Right atrium auricular region (tissue), 2 donors: ENCODE measurements at regions not wholly inside any gene's neighbourhood (a gene's known extent, or its start where the extent isn't known, plus 50 kb on each side); places are given as distances from the start of the nearest gene placed in this dataset.

Experiments
- DNase-seq: peaks from one replicate; pipeline ENCODE4 v3.0.0-alpha.2; 2019; ENCODE audit warnings: low spot score
- H3K27ac ChIP-seq, 2 donors: fragments of 200-600 bp; sonication (generic); 1 replicate in 1 of 2; 2 replicates in 1 of 2; pipeline ENCODE4 v1.5.1; 2016 to 2019
- H3K27me3 ChIP-seq, 2 donors: fragments of 200-600 bp; sonication (generic); one replicate each; pipeline versions ENCODE4 v1.5.1 to v1.6.0; 2017 to 2019
- H3K36me3 ChIP-seq: fragments of 200-600 bp; sonication (generic); one replicate; pipeline ENCODE4 v1.5.1; 2016
- H3K4me1 ChIP-seq, 2 donors: fragments of 200-600 bp; sonication (generic); one replicate each; pipeline versions ENCODE4 v1.5.1 to v1.6.0; 2017 to 2019
- H3K4me3 ChIP-seq, 2 donors: fragments of 200-600 bp; sonication (generic); 1 replicate in 1 of 2; 2 replicates in 1 of 2; pipeline ENCODE4 v1.5.1; 2017 to 2019; ENCODE audit warnings: mild to moderate bottlenecking in 1 of 2, moderate library complexity in 1 of 2
- H3K9me3 ChIP-seq, 2 donors: fragments of 200-600 bp; sonication (generic); one replicate each; pipeline ENCODE4 v1.5.1; 2019
- CTCF ChIP-seq, 2 donors: fragments of 200-600 bp; sonication (generic); IDR thresholded peaks; one replicate each; pipeline ENCODE4 v1.5.1; 2019; ENCODE audit warnings: antibody characterized with exemption in 2 of 2

- no peak for DNase-seq
- H3K4me1 ChIP-seq, result no peaks in the 10 kb centered on the region
- no peaks in the 10 kb centered on the region for H3K9me3 ChIP-seq
- no peaks in the 10 kb centered on the region for H3K36me3 ChIP-seq
- no peak overlapping the region for H3K4me3 ChIP-seq
- TF ChIP-seq CTCF (IDR thresholded peaks at IDR 0.05), result no peak
- no peaks in the 10 kb centered on the region for H3K27me3 ChIP-seq
- no peak overlapping the region for H3K27ac ChIP-seq
These were observed 76.4 kb upstream of the FAR2 start for GRCh38 chr12:29072631-29073030.

- TF ChIP-seq CTCF (IDR thresholded peaks at IDR 0.05), result peak in 1 of 2 donors; percentile 80
These were observed 75.3 kb upstream of the FAR2 start for GRCh38 chr12:29073631-29074239.

GRCh38 chr12:29081101-29081500 is 68.0 kb upstream of the FAR2 start:
- H3K4me1 ChIP-seq, result no peaks in the 10 kb centered on the region
- H3K27ac ChIP-seq, result no peak overlapping the region
- no peak for TF ChIP-seq CTCF (IDR thresholded peaks at IDR 0.05)
- H3K27me3 ChIP-seq, result no peaks in the 10 kb centered on the region
- DNase-seq, result no peak
- H3K4me3 ChIP-seq, result no peak overlapping the region
- H3K9me3 ChIP-seq, result no peaks in the 10 kb centered on the region
- H3K36me3 ChIP-seq, result no peaks in the 10 kb centered on the region

More at GRCh38 chr12:29073631-29074239, 75.3 kb upstream of the FAR2 start:
- H3K4me1 ChIP-seq, result no peaks in the 10 kb centered on the region
- H3K27me3 ChIP-seq, result no peaks in the 10 kb centered on the region
- no peaks in the 10 kb centered on the region for H3K36me3 ChIP-seq
- no peaks in the 10 kb centered on the region for H3K9me3 ChIP-seq
- no peak for DNase-seq
- H3K27ac ChIP-seq, result no peak overlapping the region
- H3K4me3 ChIP-seq, result no peak overlapping the region

DNA sequence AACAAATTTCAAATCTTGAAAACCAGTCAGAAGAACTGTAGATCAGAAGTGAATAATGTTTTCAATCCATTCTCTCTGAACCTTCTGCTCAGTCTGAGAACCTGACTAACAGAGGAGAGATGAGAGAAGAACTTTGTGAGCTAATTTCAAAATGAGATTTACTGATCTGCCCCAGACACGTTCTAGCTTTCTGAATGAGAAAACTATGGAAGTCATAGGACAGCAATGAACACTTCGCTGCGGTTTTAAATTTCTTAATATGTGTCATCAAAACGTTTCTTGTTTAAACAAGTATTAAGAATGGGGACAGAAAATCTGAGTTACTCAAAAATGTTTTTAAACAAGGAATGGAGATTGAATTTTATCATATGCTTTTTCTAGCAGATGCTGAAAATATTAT is 66.6 kb upstream of the FAR2 start:
- Histone ChIP-seq H3K9me3 (no peaks in the 10 kb centered on the region), H3K27ac (no peak overlapping the region), H3K27me3 (no peaks in the 10 kb centered on the region), H3K4me3 (no peak overlapping the region), H3K36me3 (no peaks in the 10 kb centered on the region), H3K4me1 (no peaks in the 10 kb centered on the region)
- no peak for DNase-seq
- TF ChIP-seq CTCF (IDR thresholded peaks at IDR 0.05), result no peak

- H3K36me3 ChIP-seq, result no peaks in the 10 kb centered on the region
- no peaks in the 10 kb centered on the region for H3K4me1 ChIP-seq
- no peak overlapping the region for H3K4me3 ChIP-seq
- no peak for TF ChIP-seq CTCF (IDR thresholded peaks at IDR 0.05)
- no peaks in the 10 kb centered on the region for H3K27me3 ChIP-seq
- no peak overlapping the region for H3K27ac ChIP-seq
- no peak for DNase-seq
- H3K9me3 ChIP-seq, result peaks cover 0 to 7% of the 10 kb centered on the region in 2 donors
These were observed 62.5 kb upstream of the FAR2 start for GRCh38 chr12:29086325-29087271.
